Cardiac septum (tissue), 1 donor: ENCODE measurements at regions not wholly inside any gene's neighbourhood (a gene's known extent, or its start where the extent isn't known, plus 50 kb on each side); places are given as distances from the start of the nearest gene placed in this dataset.

Source experiments
- DNase-seq: peaks from one replicate; pipeline ENCODE4 v3.0.0-alpha.2; 2020; ENCODE audit warnings: low spot score
- intact Hi-C: fragments of 100-400 bp; cut with DNase I; formaldehyde crosslinking; loops from one replicate; pipeline ENCODE4 v1.14.0; 2022
- donor health status: DM: no; HTN: no; CAD: no.

DNA sequence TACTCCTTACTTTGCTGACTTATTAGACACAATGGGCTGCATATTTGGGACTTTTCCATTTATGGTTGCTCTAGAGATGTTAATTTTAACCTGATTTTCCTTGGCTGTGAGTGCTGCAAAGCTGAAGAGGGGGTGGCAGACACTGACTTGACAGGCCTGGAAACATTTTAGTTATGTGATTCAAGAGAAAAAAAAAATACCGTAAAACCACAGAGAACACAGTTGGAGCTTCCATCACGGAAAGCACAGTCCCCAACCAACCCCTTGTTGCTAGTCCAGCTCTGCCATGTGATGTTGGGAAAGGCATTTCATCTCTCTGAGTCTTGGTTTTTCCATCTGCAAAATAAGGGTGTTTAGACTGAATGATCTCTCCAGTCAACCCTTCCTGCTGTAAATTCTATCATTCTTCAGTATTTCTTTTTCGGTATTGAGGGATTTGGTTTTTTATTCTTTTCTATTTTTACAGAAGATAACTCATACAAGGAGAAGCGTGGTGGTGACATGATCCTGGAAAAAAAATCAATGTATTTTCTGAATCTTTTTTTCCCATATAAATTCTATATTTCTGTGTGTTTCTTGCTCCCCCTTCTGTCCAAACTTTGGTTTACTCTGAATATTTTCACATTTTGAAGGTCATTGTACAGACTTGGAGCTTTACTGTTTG is 246.1 kb downstream of the REEP3 start:
- intact Hi-C loops = loop anchor here (5.0 kb wide), 1 partner anchor 45 kb away; no protein-coding TSS in a partner anchor
- DNase-seq = no peak

GRCh38 chr10:63769367-63769766 is 248.2 kb downstream of the REEP3 start:
- DNase-seq = no peak
- intact Hi-C loops = loop anchor here (5.0 kb wide), 1 partner anchor 47 kb away; no protein-coding TSS in a partner anchor

DNA sequence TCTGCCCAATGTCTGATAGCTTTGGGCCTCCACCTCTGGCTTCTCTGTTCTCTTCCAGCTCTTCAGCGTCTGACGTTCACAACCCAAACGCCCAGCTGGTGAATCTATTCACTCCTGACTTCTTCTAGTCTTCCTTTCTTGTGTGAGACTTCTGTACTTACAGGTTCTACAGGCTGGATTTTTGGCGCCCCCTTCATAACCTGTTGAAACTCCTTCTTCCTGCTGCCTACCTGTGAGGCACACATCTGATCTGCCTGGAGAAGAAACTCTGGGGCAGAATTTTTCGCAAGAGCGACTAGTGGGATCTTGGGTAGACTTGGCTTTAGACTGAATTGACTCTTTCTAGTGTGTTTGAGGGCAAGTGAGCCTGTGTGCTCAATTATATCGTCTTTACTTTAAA is 249.3 kb downstream of the REEP3 start:
- no peak for DNase-seq
- intact Hi-C loops = no loop called here

- DNase-seq = no peak
- intact Hi-C loops = no loop called here
Observed at GRCh38 chr10:63772491-63772890, 251.3 kb downstream of the REEP3 start.

- intact Hi-C loops = no loop called here
- no peak for DNase-seq
Observed at GRCh38 chr10:63773106-63773505, 251.9 kb downstream of the REEP3 start.

DNA sequence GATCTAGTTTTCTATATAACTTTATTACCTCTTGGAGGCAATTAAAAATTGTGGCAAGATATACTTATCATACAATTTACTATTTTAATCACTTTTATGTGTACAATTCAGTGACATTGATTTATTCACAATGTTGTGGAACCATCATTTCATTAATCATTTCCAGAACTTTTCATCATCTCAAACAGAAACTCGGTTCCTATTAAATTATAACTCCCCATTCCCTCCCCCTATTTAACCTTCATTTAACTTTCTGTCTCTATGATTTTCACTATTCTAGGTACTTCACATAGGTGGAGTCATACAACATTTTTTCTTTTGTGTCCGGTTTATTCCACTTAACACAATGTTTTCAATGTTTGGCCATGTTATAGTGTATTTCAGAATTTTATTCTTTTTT is 252.8 kb downstream of the REEP3 start:
- no peak for DNase-seq
- intact Hi-C loops = no loop called here

DNA sequence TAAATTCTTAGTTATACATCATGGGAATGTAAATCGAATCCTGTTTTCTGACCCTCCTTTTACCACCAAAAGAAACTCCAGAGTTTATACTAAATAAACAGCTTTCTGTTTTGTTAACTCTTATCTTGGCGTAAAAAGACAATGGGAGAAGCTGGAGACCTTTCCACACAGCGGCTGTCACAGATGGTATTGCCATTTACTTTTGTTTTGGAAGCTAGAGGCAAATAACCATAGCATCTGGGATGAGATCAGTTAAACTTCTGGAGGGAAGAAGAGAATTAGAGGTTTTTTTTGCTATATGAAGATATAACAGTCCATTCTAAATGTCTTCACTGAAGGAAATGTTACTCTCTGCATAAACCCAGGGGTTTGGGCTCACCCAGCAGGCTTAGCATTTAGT is 258.9 kb downstream of the REEP3 start:
- no peak for DNase-seq
- intact Hi-C loops = no loop called here

- intact Hi-C loops = no loop called here
- DNase-seq = no peak
Observed at GRCh38 chr10:63781226-63781625, 260.0 kb downstream of the REEP3 start.

DNA sequence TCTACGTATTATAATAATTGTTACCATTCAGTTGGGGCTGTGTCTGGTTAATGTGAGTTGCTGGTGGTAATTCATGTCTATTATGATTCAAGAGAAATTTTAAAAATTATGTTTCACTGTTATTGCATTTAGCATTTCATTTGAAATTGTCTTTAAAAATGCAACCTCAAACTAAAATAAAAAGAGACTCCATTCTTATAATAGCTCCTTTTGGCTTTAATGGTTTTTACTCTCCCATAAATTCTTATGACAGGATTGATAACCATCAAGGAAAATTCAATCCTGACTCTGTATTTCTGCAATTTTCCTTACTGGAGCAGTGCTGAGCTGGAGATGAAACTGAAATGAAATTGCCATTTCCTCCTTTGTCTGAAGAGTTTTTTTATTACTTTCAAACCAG is 262.7 kb downstream of the REEP3 start:
- intact Hi-C loops = no loop called here
- no peak for DNase-seq

DNA sequence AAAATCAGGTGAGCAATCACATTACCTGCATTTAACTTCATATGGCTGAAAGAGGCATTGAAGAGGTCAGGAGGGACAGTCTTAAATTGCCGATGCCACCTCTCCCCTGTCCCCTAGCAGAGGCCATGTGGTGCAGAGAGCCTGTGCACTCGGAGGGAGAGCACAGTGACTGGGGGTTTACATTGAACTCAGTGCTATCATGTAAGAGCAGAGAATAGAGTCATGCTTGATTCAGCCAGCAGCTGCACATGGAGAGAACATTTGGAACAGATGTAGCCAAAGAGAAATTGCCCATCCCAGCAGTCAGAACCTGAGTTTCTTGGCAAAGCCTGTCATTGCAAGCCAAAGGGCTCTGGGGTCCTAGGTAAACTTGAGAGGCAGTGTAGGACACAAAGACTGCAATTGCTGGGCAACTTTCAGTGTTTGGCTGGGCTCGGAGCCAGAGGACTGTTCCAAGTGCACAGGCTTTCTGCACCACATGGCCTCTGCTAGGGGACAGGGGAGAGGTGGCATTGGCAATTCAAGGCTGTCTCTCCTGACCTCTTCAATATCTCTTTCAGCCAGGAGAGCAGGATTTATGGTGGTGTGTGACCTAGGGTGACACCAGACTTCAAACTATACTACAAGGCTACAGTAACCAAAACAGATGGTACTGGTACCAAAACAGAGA is 267.1 kb downstream of the REEP3 start:
- intact Hi-C loops = no loop called here
- no peak for DNase-seq

DNA sequence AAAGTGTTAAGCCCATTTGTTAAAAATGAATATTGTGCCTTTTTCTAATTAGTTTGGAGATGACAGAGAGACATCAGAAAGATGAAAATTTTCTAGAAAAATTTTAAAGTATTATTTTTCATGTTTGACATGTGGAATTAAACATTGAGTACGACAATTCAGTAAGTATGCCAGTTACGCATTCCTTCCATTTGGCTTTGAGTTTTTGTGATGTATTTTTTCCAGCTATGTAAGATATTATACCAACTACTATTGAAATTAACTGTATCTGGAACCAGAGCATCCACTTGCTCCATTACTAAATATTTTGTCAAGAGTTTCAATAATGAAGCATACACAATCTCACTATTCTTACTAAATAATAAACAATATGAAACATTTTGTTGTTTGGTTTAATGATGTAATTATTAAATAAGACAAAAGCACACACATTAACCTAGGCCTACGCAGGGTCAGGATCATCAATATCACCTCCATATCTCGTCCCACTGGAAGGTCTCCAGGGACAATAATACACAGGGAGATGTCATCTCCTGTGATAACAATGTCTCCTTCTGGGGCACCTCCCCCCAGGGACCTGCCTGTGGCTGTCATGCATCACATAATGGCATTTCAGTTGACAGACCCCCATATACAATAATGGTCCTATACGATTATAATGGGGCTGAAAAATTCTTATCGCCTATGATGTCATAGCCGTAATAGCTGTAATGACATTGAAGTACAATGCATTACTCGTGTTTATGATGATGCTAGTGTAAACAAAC is 274.1 kb downstream of the REEP3 start:
- DNase-seq = no peak
- intact Hi-C loops = no loop called here

- DNase-seq = peak; percentile 78
- intact Hi-C loops = loop anchor here (2.0 kb wide), 1 partner anchor 168 kb away; no protein-coding TSS in a partner anchor
Observed at GRCh38 chr10:63798599-63799498, 277.6 kb downstream of the REEP3 start.

DNA sequence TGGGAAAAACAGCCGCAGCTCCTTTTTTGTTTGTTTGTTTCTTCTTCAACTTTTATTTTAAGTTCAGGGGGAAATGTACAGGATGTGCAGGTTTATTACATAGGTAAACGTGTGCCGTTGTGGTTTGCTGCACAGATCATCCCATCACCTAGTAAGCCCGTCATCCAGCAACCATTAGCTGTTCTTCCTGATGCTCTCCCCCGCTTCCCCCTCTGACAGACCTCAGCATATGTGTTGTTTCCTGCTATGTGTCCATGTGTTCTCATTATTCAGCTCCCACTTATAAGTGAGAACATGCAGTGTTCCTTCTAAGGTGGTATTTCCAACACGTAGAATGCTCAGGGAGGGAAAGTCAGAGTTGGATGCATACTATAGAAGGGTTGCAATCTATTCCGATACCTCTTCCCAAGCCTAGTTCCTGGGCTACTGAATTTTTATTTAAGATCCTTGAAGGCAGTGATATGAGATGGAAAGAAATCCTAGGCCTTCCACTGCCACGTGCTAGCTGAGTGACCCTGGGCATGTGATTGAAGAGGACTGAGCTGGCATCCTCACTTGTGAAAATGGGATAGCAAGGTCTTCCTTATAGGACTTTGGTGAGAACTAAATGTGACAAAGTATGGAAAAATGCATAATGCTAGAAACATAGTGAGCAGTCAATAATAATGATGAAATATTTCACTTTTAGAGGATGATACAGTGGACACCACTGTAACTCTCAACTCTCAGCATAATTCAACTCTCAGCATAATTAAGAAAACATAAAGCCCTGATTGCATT is 278.5 kb downstream of the REEP3 start:
- intact Hi-C loops = loop anchor here (2.0 kb wide), 1 partner anchor 169 kb away; no protein-coding TSS in a partner anchor
- DNase-seq = no peak

DNA sequence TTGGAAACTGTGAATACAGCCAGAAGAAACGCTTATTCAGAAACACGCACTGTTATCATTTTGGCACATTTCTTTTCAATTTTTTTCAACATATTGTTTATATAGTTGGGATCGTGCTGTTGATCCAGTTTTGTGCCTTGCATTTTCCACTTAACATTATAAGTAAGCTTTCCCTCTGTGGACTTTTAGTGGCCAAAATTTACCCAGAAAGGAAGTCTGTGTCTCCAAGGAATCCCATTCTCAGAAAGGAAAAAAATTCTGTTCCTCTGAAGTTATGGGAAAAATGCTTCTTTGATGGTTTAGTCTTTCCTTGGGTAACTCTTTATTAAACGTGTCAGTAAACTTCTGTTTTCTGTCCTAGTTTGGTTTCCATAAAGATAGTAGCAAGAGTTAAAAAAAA is 280.0 kb downstream of the REEP3 start:
- intact Hi-C loops = no loop called here
- no peak for DNase-seq

- DNase-seq = no peak
- intact Hi-C loops = no loop called here
Observed at GRCh38 chr10:63806330-63806729, 285.1 kb downstream of the REEP3 start.

- DNase-seq = no peak
- intact Hi-C loops = no loop called here
Observed at GRCh38 chr10:63812501-63812900, 291.3 kb downstream of the REEP3 start.

- no peak for DNase-seq
- intact Hi-C loops = no loop called here
Observed at GRCh38 chr10:63819753-63820329, 298.6 kb downstream of the REEP3 start.

DNA sequence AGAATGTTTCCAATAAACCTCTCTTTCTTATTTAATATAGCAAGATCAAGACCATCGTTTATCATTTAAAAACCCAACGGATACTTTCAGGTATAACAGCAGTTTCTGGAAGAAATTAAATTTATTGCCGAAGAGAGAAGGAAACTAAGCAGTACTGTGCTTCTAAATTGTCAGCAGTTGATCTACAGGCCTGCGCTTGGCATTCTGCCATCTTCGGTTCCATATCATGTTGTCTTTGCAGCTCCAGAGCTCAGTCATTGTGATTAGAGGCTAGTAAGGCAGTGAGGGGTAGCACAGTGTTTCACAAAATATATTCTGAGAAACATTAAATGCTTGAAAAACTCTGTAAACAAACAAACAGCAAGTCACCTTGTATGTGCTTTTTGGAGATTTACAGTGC is 301.3 kb downstream of the REEP3 start:
- intact Hi-C loops = no loop called here
- no peak for DNase-seq

DNA sequence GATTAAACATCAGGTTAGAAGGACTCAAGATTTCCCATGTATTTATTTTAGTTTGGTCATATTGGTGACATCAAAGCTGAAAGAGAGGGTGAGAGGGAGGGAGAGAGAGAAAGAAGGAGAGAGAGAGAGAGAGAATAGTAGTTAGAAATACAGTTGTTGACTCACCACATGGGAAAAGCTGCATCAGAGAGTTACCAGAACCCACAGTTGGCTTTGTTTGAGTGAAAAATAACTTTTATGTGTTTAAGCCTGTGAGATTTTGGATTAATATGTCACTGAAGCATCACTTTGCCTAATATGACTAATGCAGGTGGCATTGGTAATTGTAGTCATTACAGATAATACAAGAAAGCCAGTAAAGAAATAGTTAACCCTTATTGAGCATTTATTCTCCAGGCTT is 303.9 kb downstream of the REEP3 start:
- no peak for DNase-seq
- intact Hi-C loops = no loop called here
